Gastrocnemius medialis (tissue), 4 donors: ENCODE measurements at regions not wholly inside any gene's neighbourhood (a gene's known extent, or its start where the extent isn't known, plus 50 kb on each side); places are given as distances from the start of the nearest gene placed in this dataset.

Experiments
- ATAC-seq, 2 donors: fragments of 150-250 bp; one replicate each; pipeline ENCODE4 v1.9.1; 2016
- DNase-seq, 2 donors: peaks; one replicate each; pipeline ENCODE4 v3.0.0-alpha.2; 2019
- H3K27ac ChIP-seq, 4 donors: fragments of 200-600 bp; sonication (generic); 1 replicate in 1 of 4; 2 replicates in 3 of 4; pipeline ENCODE4 v1.5.1; 2016 to 2018; ENCODE audit warnings: mild to moderate bottlenecking in 2 of 4, moderate library complexity in 1 of 4
- H3K27me3 ChIP-seq, 3 donors: fragments of 200-600 bp; sonication (generic) in 2 of 3; 1 replicate in 1 of 3; 2 replicates in 2 of 3; pipeline versions ENCODE4 v1.5.1 to v1.6.0; 2016 to 2019; ENCODE audit warnings: mild to moderate bottlenecking in 1 of 3, moderate library complexity in 1 of 3
- H3K36me3 ChIP-seq, 2 donors: fragments of 200-600 bp; sonication (generic) in 1 of 2; one replicate each; pipeline ENCODE4 v1.5.1; 2017 to 2018
- H3K4me1 ChIP-seq, 2 donors: fragments of 200-600 bp; sonication (generic) in 1 of 2; one replicate each; pipeline ENCODE4 v1.5.1; 2016 to 2017; ENCODE audit warnings: mild to moderate bottlenecking in 2 of 2
- H3K4me3 ChIP-seq, 4 donors: fragments of 200-600 bp; sonication (generic) in 3 of 4; 1 replicate in 1 of 4; 2 replicates in 3 of 4; pipeline ENCODE4 v1.5.1; 2016 to 2019; ENCODE audit warnings: mild to moderate bottlenecking in 2 of 4
- H3K9me3 ChIP-seq, 3 donors: fragments of 200-600 bp; sonication (generic) in 2 of 3; 1 replicate in 1 of 3; 2 replicates in 2 of 3; pipeline ENCODE4 v1.5.1; 2016 to 2019
- POLR2A ChIP-seq, 2 donors: fragments of 450-650 bp; IDR thresholded peaks; one replicate each; pipeline ENCODE4 v1.6.1; 2017; ENCODE audit warnings: antibody characterized with exemption in 2 of 2, mild to moderate bottlenecking in 2 of 2, moderate library complexity in 2 of 2
- in situ Hi-C, 4 donors: fragments of 200-750 bp; cut with MboI; loops; one replicate each; pipeline versions ENCODE4 v1.15.0 to v1.8.0; 2017; ENCODE audit warnings: low sequenced_read_pairs in 4 of 4
- intact Hi-C: fragments of 100-400 bp; cut with DNase I; formaldehyde crosslinking; loops from one replicate; pipeline ENCODE4 v1.15.1; 2023; ENCODE audit warnings: low total_unique reads
- TF ChIP-seq, protein P1 (sequence below), 5 experiments: fragments of 450-650 bp in 3 of 5; fragments of 200-600 bp in 2 of 5; sonication (generic) in 2 of 5; IDR thresholded peaks in 4 of 5; conservative IDR thresholded peaks in 1 of 5; 1 replicate in 4 of 5; 2 replicates in 1 of 5; pipeline ENCODE4 v1.5.1; 2016 to 2019; ENCODE audit warnings: antibody characterized with exemption in 5 of 5, mild to moderate bottlenecking in 3 of 5, moderate library complexity in 3 of 5

DNA sequence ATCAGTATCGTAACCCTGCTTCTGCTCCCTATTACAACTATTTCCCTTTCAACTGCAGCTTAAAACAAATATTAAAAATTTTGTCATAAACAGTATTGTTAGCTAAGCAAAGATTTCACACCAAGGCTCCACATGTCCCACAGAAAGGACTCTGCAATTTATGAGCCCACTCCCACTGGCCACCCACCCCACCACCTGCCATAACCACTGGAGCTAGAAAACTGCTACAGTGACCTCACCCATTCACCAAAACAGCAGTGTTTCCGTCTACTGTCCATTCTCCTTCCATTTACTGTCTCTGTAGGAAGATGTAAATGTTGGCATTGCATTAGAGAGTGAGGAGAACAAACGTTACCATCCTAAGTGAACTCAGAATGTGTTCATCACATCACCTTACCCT is 150.9 kb downstream of the IMPG2 start:
- no peak overlapping the region for H3K27ac ChIP-seq
- no peaks in the 10 kb centered on the region for H3K36me3 ChIP-seq
- ATAC-seq (no peak), DNase-seq (no peak)
- TF ChIP-seq, protein P1, sequence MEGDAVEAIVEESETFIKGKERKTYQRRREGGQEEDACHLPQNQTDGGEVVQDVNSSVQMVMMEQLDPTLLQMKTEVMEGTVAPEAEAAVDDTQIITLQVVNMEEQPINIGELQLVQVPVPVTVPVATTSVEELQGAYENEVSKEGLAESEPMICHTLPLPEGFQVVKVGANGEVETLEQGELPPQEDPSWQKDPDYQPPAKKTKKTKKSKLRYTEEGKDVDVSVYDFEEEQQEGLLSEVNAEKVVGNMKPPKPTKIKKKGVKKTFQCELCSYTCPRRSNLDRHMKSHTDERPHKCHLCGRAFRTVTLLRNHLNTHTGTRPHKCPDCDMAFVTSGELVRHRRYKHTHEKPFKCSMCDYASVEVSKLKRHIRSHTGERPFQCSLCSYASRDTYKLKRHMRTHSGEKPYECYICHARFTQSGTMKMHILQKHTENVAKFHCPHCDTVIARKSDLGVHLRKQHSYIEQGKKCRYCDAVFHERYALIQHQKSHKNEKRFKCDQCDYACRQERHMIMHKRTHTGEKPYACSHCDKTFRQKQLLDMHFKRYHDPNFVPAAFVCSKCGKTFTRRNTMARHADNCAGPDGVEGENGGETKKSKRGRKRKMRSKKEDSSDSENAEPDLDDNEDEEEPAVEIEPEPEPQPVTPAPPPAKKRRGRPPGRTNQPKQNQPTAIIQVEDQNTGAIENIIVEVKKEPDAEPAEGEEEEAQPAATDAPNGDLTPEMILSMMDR (IDR thresholded peaks at IDR 0.05 in 4 of 5, conservative IDR thresholded peaks at IDR 0.05 in 1 of 5) = no peak
- no peak for TF ChIP-seq POLR2A (IDR thresholded peaks at IDR 0.05)
- H3K27me3 ChIP-seq = no peaks in the 10 kb centered on the region
- in situ Hi-C loops = no loop called here
- H3K4me3 ChIP-seq = no peak overlapping the region
- H3K9me3 ChIP-seq = no peaks in the 10 kb centered on the region
- intact Hi-C loops = no loop called here
- H3K4me1 ChIP-seq = peaks cover 0 to 4% of the 10 kb centered on the region in 2 donors

- H3K9me3 ChIP-seq = no peaks in the 10 kb centered on the region
- no peaks in the 10 kb centered on the region for H3K36me3 ChIP-seq
- H3K4me1 ChIP-seq = peaks cover 0 to 4% of the 10 kb centered on the region in 2 donors
- no peaks in the 10 kb centered on the region for H3K27me3 ChIP-seq
- in situ Hi-C loops (no loop called here), intact Hi-C loops (no loop called here)
- DNase-seq = no peak
- H3K4me3 ChIP-seq = no peak overlapping the region
- H3K27ac ChIP-seq = no peak overlapping the region
- TF ChIP-seq, protein P1 (IDR thresholded peaks at IDR 0.05 in 4 of 5, conservative IDR thresholded peaks at IDR 0.05 in 1 of 5) = no peak
- no peak for TF ChIP-seq POLR2A (IDR thresholded peaks at IDR 0.05)
- no peak for ATAC-seq
These were observed 153.0 kb downstream of the IMPG2 start for GRCh38 chr3:101167376-101167775.

DNA sequence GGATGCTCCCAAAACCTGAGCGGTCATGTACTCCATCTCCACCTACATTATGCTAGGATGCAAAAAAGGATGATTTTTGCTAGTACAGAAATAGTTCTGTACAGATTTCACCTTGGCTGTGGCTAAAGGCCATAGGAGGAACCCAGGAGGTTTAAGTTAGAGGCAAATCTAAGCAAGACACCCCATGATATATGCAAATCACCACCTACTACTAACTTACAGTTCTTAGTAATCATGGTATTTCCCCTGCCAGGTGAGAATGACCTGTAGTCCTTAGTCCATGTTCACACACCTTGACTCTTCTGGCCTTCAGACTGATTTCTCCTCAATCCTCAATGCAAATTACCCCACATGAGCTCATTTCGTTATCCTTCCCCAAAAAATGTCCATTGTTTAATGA is 154.2 kb downstream of the IMPG2 start:
- in situ Hi-C loops = no loop called here

DNA sequence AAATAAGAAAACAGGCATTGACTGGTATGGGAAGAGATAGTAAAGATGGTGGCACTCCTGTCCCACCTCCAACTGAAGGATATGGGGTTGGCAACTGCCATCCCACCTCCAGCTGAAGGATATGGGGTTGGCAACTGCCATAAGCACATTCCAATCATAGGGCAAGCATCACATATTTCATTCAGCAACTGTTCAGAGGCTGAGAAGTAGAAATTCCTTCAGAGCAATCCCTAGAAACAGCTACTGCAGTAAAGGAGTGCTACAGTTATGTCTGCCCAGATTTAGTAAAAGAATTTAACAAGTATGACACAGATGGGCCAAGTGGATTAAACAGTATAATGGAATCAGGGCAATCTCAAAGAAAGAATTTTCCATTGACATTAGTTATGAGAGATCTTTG is 156.8 kb downstream of the IMPG2 start:
- H3K4me3 ChIP-seq = no peak overlapping the region
- no peak for DNase-seq
- no peaks in the 10 kb centered on the region for H3K36me3 ChIP-seq
- no peaks in the 10 kb centered on the region for H3K4me1 ChIP-seq
- ATAC-seq = no peak
- intact Hi-C loops = no loop called here
- TF ChIP-seq POLR2A (IDR thresholded peaks at IDR 0.05) = no peak
- TF ChIP-seq, protein P1 (IDR thresholded peaks at IDR 0.05 in 4 of 5, conservative IDR thresholded peaks at IDR 0.05 in 1 of 5) = no peak
- no peaks in the 10 kb centered on the region for H3K27me3 ChIP-seq
- H3K9me3 ChIP-seq = no peaks in the 10 kb centered on the region
- H3K27ac ChIP-seq = no peak overlapping the region
- in situ Hi-C loops = no loop called here

More for the DNA sequence above, 154.2 kb downstream of the IMPG2 start:
- no peak for ATAC-seq
- TF ChIP-seq POLR2A (IDR thresholded peaks at IDR 0.05) = no peak
- TF ChIP-seq, protein P1 (IDR thresholded peaks at IDR 0.05 in 4 of 5, conservative IDR thresholded peaks at IDR 0.05 in 1 of 5) = no peak
- no peak overlapping the region for H3K27ac ChIP-seq
- H3K4me3 ChIP-seq = no peak overlapping the region
- no peaks in the 10 kb centered on the region for H3K9me3 ChIP-seq
- intact Hi-C loops = no loop called here
- H3K4me1 ChIP-seq = peaks cover 0 to 4% of the 10 kb centered on the region in 2 donors
- no peaks in the 10 kb centered on the region for H3K36me3 ChIP-seq
- no peak for DNase-seq
- no peaks in the 10 kb centered on the region for H3K27me3 ChIP-seq

DNA sequence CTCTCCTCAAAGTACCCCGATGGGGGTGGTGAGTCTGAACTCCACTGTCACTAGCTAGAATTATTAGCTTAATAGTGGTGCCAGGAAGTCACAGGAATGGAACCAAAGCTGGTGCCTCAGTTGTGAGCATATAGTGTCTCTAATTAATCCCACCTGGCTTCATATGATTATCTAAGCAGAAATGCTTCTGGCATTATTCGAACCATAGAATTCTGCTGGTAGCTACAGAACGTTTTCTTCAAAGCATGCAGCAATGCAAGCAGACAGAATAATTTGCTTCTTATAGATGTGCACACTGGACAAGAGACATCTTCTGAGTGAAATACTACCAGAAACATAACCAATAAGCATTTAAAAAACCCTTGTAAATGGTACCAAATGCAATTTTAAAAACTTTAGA is 160.9 kb downstream of the IMPG2 start:
- H3K9me3 ChIP-seq = no peaks in the 10 kb centered on the region
- ATAC-seq = no peak
- H3K36me3 ChIP-seq = no peaks in the 10 kb centered on the region

More for the DNA sequence above, 160.9 kb downstream of the IMPG2 start:
- H3K27me3 ChIP-seq = no peaks in the 10 kb centered on the region
- intact Hi-C loops = no loop called here
- in situ Hi-C loops = no loop called here
- DNase-seq = no peak
- no peak for TF ChIP-seq POLR2A (IDR thresholded peaks at IDR 0.05)
- TF ChIP-seq, protein P1 (IDR thresholded peaks at IDR 0.05 in 4 of 5, conservative IDR thresholded peaks at IDR 0.05 in 1 of 5) = no peak
- no peak overlapping the region for H3K27ac ChIP-seq
- no peak overlapping the region for H3K4me3 ChIP-seq
- no peaks in the 10 kb centered on the region for H3K4me1 ChIP-seq
